A673 (cell line): ENCODE measurements at regions not wholly inside any gene's neighbourhood (a gene's known extent, or its start where the extent isn't known, plus 50 kb on each side); places are given as distances from the start of the nearest gene placed in this dataset.
A peak's percentile ranks its signal among the peaks of the same experiment; 100 is the strongest.

Experiments used
- BruUV-seq: library from RNA; stranded (reverse); fragments of 400-500 nt; replicated peaks from 2 replicates; lab custom pipeline; 2021; lab: Mats Ljungman, UMichigan
- CTCF ChIA-PET: fragments of 300-600 bp; sonication (Branson Sonifier 250); formaldehyde crosslinking; loops from one replicate; lab custom pipeline; 2022; ENCODE audit warnings: antibody characterized with exemption; lab: Charles Lee
- POLR2A ChIA-PET: fragments of 300-600 bp; sonication (Branson Sonifier 250); formaldehyde crosslinking; loops from one replicate; lab custom pipeline; 2022; ENCODE audit warnings: antibody characterized with exemption; ENCODE audit not compliant: low non-redundant PET; lab: Charles Lee
- DNase-seq: peaks from one replicate; pipeline ENCODE4 v3.0.0-alpha.2; 2015; ENCODE audit warnings: low spot score
- H3K27ac ChIP-seq: fragments of 200-600 bp; sonication (generic); 2 replicates; pipeline ENCODE4 v1.5.1; 2016; ENCODE audit warnings: mixed run types, low read depth, mild to moderate bottlenecking, mixed read lengths, antibody characterized with exemption, low read length; ENCODE audit not compliant: poor library complexity, severe bottlenecking
- H3K27me3 ChIP-seq: fragments of 200-600 bp; sonication (generic); replicated peaks from 2 replicates; pipeline ENCODE4 v1.6.1; 2017; ENCODE audit warnings: mixed run types, low read depth, mild to moderate bottlenecking, mixed read lengths, antibody characterized with exemption, low read length; ENCODE audit not compliant: insufficient read depth, poor library complexity
- H3K36me3 ChIP-seq: fragments of 200-600 bp; sonication (generic); 2 replicates; pipeline ENCODE4 v1.6.1; 2016; ENCODE audit warnings: mixed run types, mild to moderate bottlenecking, mixed read lengths, antibody characterized with exemption, low read length; ENCODE audit not compliant: insufficient read depth, poor library complexity, severe bottlenecking
- H3K4me1 ChIP-seq: fragments of 200-600 bp; sonication (generic); 2 replicates; pipeline ENCODE4 v1.6.1; 2017; ENCODE audit warnings: mixed run types, mild to moderate bottlenecking, mixed read lengths, antibody characterized with exemption, low read length; ENCODE audit not compliant: insufficient read depth, poor library complexity, severe bottlenecking
- H3K4me3 ChIP-seq: fragments of 200-600 bp; sonication (generic); 2 replicates; pipeline ENCODE4 v1.5.1; 2016; ENCODE audit warnings: low read depth, mixed run types, mild to moderate bottlenecking, mixed read lengths, low read length; ENCODE audit not compliant: poor library complexity, severe bottlenecking
- H3K9me3 ChIP-seq: fragments of 200-600 bp; sonication (generic); 2 replicates; pipeline ENCODE4 v1.6.1; 2016; ENCODE audit warnings: mixed run types, low read depth, mild to moderate bottlenecking, mixed read lengths, antibody characterized with exemption, low read length; ENCODE audit not compliant: poor library complexity, severe bottlenecking
- EZH2 ChIP-seq: fragments of 200-600 bp; sonication (generic); IDR thresholded peaks from 2 replicates; pipeline ENCODE4 v1.6.1; 2017; ENCODE audit warnings: borderline replicate concordance, low read depth, mild to moderate bottlenecking, mixed read lengths, antibody characterized with exemption, low read length; ENCODE audit not compliant: poor library complexity, severe bottlenecking
- intact Hi-C: fragments of 100-400 bp; cut with micrococcal nuclease; formaldehyde crosslinking; loops from one replicate; pipeline ENCODE4 v1.10.0; 2022; ENCODE audit not compliant: unreplicated experiment
- TF ChIP-seq, protein P1 (sequence below): fragments of 300-800, 200-600 bp; sonication (generic); conservative IDR thresholded peaks from 2 replicates; pipeline ENCODE4 v1.5.1; 2017; ENCODE audit warnings: low read depth, mild to moderate bottlenecking, antibody characterized with exemption, low read length, moderate library complexity, mixed read lengths

DNA sequence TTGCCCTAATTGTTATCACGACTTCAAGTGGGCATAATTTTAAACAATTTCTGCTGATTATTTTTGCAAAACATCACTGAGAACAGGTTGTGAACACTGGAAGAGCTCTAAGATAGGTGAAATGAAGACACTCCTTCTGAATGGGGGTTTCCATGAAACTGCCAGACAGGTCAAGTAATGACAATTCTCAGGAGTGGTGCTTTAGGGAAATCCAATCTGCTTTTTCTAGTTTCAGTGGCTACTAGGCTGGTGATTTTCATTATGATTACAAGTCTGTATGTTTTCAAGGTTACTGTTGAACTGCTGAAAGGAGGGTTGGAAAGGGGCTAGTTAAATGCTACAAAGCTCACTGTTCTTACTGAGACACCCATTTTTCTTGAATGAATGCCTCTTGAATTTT lies 1724.2 kb downstream of the PCDH9 start:
- no peaks in the 10 kb centered on the region for H3K27me3 ChIP-seq

DNA sequence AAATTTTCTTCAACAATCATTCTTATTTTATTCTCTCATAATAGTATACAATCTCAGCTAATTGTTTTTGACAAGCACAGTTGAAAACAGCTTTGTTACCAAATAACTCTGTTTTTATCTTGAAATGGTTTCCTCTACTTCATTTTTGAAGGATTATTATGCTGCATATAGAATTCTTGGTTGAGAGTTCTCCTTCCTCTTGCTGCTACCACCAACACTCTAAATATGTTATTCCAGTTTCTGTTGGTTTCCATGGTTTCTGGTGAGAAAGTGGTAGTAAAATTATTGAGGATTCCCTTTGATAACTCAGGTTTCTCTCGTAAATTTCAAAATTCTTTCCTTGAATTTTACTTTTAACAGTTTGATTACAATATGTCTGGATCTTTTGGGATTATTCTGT lies 1725.9 kb downstream of the PCDH9 start:
- no peak overlapping the region for H3K4me3 ChIP-seq
- H3K27ac ChIP-seq, result no peak overlapping the region
- TF ChIP-seq, protein P1, sequence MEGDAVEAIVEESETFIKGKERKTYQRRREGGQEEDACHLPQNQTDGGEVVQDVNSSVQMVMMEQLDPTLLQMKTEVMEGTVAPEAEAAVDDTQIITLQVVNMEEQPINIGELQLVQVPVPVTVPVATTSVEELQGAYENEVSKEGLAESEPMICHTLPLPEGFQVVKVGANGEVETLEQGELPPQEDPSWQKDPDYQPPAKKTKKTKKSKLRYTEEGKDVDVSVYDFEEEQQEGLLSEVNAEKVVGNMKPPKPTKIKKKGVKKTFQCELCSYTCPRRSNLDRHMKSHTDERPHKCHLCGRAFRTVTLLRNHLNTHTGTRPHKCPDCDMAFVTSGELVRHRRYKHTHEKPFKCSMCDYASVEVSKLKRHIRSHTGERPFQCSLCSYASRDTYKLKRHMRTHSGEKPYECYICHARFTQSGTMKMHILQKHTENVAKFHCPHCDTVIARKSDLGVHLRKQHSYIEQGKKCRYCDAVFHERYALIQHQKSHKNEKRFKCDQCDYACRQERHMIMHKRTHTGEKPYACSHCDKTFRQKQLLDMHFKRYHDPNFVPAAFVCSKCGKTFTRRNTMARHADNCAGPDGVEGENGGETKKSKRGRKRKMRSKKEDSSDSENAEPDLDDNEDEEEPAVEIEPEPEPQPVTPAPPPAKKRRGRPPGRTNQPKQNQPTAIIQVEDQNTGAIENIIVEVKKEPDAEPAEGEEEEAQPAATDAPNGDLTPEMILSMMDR, result no peak
- no peak for TF ChIP-seq EZH2
- ChIA-PET CTCF (no interaction called here), POLR2A (no interaction called here)
- H3K4me1 ChIP-seq, result no peaks in the 10 kb centered on the region
- no peaks in the 10 kb centered on the region for H3K27me3 ChIP-seq
- no peak for DNase-seq
- no TSS peak for BruUV-seq
- H3K9me3 ChIP-seq, result no peaks in the 10 kb centered on the region
- no peaks in the 10 kb centered on the region for H3K36me3 ChIP-seq
- intact Hi-C loops, result no loop called here

More for the DNA sequence above, 1724.2 kb downstream of the PCDH9 start:
- Histone ChIP-seq H3K27ac (no peak overlapping the region), H3K36me3 (no peaks in the 10 kb centered on the region), H3K9me3 (no peaks in the 10 kb centered on the region), H3K4me3 (no peak overlapping the region), H3K4me1 (no peaks in the 10 kb centered on the region)
- BruUV-seq, result no TSS peak
- DNase-seq, result no peak
- TF ChIP-seq, protein P1, result no peak
- TF ChIP-seq EZH2, result no peak
- POLR2A ChIA-PET, result no interaction called here
- CTCF ChIA-PET, result no interaction called here
- intact Hi-C loops, result no loop called here

DNA sequence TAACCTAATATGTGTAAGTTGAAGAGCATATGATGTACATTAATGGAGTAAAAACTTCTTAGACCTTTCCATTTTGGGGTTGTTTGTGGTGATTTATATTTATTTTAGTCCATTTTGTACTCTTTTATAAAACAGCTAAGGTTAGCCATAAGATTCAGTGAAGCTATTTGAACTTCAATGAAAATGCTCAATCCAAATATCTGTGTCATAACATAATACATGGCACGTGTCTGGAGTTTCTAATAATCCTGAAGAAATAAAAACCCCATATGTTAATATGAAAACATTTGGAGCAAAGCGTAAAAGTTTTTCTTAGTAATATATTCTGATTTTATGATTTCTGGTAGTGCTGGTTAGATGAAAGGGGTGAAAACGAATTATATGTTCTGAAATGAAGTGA lies 1729.7 kb downstream of the PCDH9 start:
- ChIA-PET CTCF (no interaction called here), POLR2A (no interaction called here)
- no peaks in the 10 kb centered on the region for H3K4me1 ChIP-seq
- no peak overlapping the region for H3K27ac ChIP-seq
- H3K4me3 ChIP-seq, result no peak overlapping the region
- no peaks in the 10 kb centered on the region for H3K36me3 ChIP-seq
- no peaks in the 10 kb centered on the region for H3K27me3 ChIP-seq
- TF ChIP-seq EZH2, result no peak
- DNase-seq, result no peak
- no TSS peak for BruUV-seq
- intact Hi-C loops, result no loop called here
- H3K9me3 ChIP-seq, result no peaks in the 10 kb centered on the region

DNA sequence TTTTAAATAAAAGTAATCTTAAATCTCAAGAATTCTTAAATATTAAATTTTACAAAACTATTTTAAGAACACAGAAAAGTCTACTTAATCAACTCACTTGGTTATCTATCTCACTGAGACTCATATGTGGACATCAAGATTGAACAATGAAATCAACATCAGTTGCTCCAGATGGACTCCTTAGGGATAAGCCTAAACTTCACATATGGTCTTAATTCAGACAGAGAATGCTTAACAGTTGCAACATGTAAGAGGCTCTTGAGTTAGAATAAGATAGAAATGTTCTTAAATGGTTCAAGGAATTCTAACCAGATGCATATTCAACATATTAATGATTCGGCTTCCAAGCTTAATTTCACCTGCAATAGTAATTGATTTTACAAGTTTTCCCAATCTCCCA lies 1730.9 kb downstream of the PCDH9 start:
- H3K27me3 ChIP-seq, result no peaks in the 10 kb centered on the region
- ChIA-PET POLR2A (no interaction called here), CTCF (no interaction called here)
- no peaks in the 10 kb centered on the region for H3K9me3 ChIP-seq
- peak; percentile 4 for DNase-seq
- no peak overlapping the region for H3K27ac ChIP-seq
- H3K4me3 ChIP-seq, result no peak overlapping the region
- intact Hi-C loops, result no loop called here
- no peaks in the 10 kb centered on the region for H3K4me1 ChIP-seq
- TF ChIP-seq, protein P1, result no peak
- TF ChIP-seq EZH2, result no peak
- no peaks in the 10 kb centered on the region for H3K36me3 ChIP-seq
- no TSS peak for BruUV-seq
